Esophagus squamous epithelium (tissue), 4 donors: ENCODE measurements at regions not wholly inside any gene's neighbourhood (a gene's known extent, or its start where the extent isn't known, plus 50 kb on each side); places are given as distances from the start of the nearest gene placed in this dataset.

Experiments used
- POLR2A ChIP-seq, 4 donors: fragments of 450-650 bp; IDR thresholded peaks; one replicate each; pipeline ENCODE4 v1.6.1; 2017; ENCODE audit warnings: antibody characterized with exemption in 4 of 4, mild to moderate bottlenecking in 4 of 4, moderate library complexity in 3 of 4
- TF ChIP-seq, protein P1 (sequence below), 6 experiments: fragments of 450-650 bp in 4 of 6; fragments of 200-600 bp in 2 of 6; sonication (generic) in 2 of 6; IDR thresholded peaks; one replicate each; pipeline ENCODE4 v1.5.1; 2016 to 2019; ENCODE audit warnings: antibody characterized with exemption in 6 of 6, mild to moderate bottlenecking in 4 of 6, moderate library complexity in 4 of 6

- TF ChIP-seq, protein P1, sequence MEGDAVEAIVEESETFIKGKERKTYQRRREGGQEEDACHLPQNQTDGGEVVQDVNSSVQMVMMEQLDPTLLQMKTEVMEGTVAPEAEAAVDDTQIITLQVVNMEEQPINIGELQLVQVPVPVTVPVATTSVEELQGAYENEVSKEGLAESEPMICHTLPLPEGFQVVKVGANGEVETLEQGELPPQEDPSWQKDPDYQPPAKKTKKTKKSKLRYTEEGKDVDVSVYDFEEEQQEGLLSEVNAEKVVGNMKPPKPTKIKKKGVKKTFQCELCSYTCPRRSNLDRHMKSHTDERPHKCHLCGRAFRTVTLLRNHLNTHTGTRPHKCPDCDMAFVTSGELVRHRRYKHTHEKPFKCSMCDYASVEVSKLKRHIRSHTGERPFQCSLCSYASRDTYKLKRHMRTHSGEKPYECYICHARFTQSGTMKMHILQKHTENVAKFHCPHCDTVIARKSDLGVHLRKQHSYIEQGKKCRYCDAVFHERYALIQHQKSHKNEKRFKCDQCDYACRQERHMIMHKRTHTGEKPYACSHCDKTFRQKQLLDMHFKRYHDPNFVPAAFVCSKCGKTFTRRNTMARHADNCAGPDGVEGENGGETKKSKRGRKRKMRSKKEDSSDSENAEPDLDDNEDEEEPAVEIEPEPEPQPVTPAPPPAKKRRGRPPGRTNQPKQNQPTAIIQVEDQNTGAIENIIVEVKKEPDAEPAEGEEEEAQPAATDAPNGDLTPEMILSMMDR (IDR thresholded peaks at IDR 0.05): peak in 1 of 6 experiments; percentile 6
- TF ChIP-seq POLR2A (IDR thresholded peaks at IDR 0.05): no peak
These were observed 112.2 kb upstream of the GALNT17 start for GRCh38 chr7:71019706-71020105.
